ENCODE measurements at regions not wholly inside any gene's neighbourhood (a gene's known extent, or its start where the extent isn't known, plus 50 kb on each side); places are given as distances from the start of the nearest gene placed in this dataset.

- no peak for ATAC-seq
- no peak for TF ChIP-seq CTCF (IDR thresholded peaks at IDR 0.05)
- no peak for DNase-seq
- 91 to 94% (median 91%) methylated on average over 25 of the region's 25 CpGs for WGBS, 3 donors
- Histone ChIP-seq H3K4me1 (no peaks in the 10 kb centered on the region), H3K36me3 (ENCODE audit: insufficient read depth in 1 of 2, low read depth in 1 of 2) (no peaks in the 10 kb centered on the region), H3K9me3 (no peaks in the 10 kb centered on the region), H3K27me3 (ENCODE audit: insufficient read depth in 3 of 3, low read length in 2 of 3) (no peaks in the 10 kb centered on the region), H3K27ac (no peak overlapping the region), H3K4me3 (no peak overlapping the region)
- intact Hi-C loops (cut with DNase I) = no loop called here
Observed at GRCh38 chr18:10030816-10031541, 117.2 kb downstream of the VAPA start.

- H3K4me3 ChIP-seq = peak overlapping the region; percentile 53
- no peak overlapping the region for H3K27ac ChIP-seq
- H3K4me1 ChIP-seq = no peaks in the 10 kb centered on the region
- peak; percentile 28 for TF ChIP-seq CTCF (IDR thresholded peaks at IDR 0.05)
- peak in 3 of 4 donors; percentile 50 to 64 (median 53) for ATAC-seq
- no peaks in the 10 kb centered on the region for H3K36me3 ChIP-seq (ENCODE audit: insufficient read depth in 1 of 2, low read depth in 1 of 2)
- WGBS, 3 donors = 20 to 28% (median 23%) methylated on average over 44 to 46 of the region's 46 CpGs
- no peaks in the 10 kb centered on the region for H3K9me3 ChIP-seq
- no peaks in the 10 kb centered on the region for H3K27me3 ChIP-seq (ENCODE audit: insufficient read depth in 3 of 3, low read length in 2 of 3)
- intact Hi-C loops (cut with DNase I) = no loop called here
- no peak for DNase-seq
Observed at GRCh38 chr18:10032331-10033015, 118.7 kb downstream of the VAPA start.

- TF ChIP-seq CTCF (IDR thresholded peaks at IDR 0.05) = no peak
- no peaks in the 10 kb centered on the region for H3K36me3 ChIP-seq (ENCODE audit: insufficient read depth in 1 of 2, low read depth in 1 of 2)
- H3K4me1 ChIP-seq = no peaks in the 10 kb centered on the region
- ATAC-seq (peak in 1 of 4 donors; percentile 15), DNase-seq (no peak)
- WGBS, 3 donors = 47 to 62% (median 53%) methylated on average over 9 of the region's 9 CpGs
- H3K27ac ChIP-seq = no peak overlapping the region
- H3K9me3 ChIP-seq = no peaks in the 10 kb centered on the region
- intact Hi-C loops (cut with DNase I) = no loop called here
- H3K4me3 ChIP-seq = peak overlapping the region; percentile 53
- no peaks in the 10 kb centered on the region for H3K27me3 ChIP-seq (ENCODE audit: insufficient read depth in 3 of 3, low read length in 2 of 3)
Observed at GRCh38 chr18:10033016-10033399, 119.2 kb downstream of the VAPA start.

- no peaks in the 10 kb centered on the region for H3K4me1 ChIP-seq
- WGBS, 3 donors = 58 to 75% (median 69%) methylated on average over 13 of the region's 13 CpGs
- H3K27me3 ChIP-seq (ENCODE audit: insufficient read depth in 3 of 3, low read length in 2 of 3) = no peaks in the 10 kb centered on the region
- DNase-seq (no peak), ATAC-seq (no peak)
- TF ChIP-seq CTCF (IDR thresholded peaks at IDR 0.05) = no peak
- no peak overlapping the region for H3K27ac ChIP-seq
- intact Hi-C loops (cut with DNase I) = no loop called here
- no peak overlapping the region for H3K4me3 ChIP-seq
- H3K9me3 ChIP-seq = no peaks in the 10 kb centered on the region
- no peaks in the 10 kb centered on the region for H3K36me3 ChIP-seq (ENCODE audit: insufficient read depth in 1 of 2, low read depth in 1 of 2)
Observed at GRCh38 chr18:10035281-10035991, 121.6 kb downstream of the VAPA start.

Measured in psoas muscle (tissue), 7 donors.